ENCODE measurements at regions not wholly inside any gene's neighbourhood (a gene's known extent, or its start where the extent isn't known, plus 50 kb on each side); places are given as distances from the start of the nearest gene placed in this dataset.

- no peak for TF ChIP-seq CTCF (IDR thresholded peaks at IDR 0.05; ENCODE audit: low read length)
- TF ChIP-seq EZH2 (optimal IDR thresholded peaks at IDR 0.05; ENCODE audit: low read depth, low read length): no peak
- TF ChIP-seq EZH2phosphoT487 (IDR thresholded peaks at IDR 0.05; ENCODE audit: low read length): no peak
Measured at GRCh38 chr13:97114651-97115050, 107.5 kb upstream of the MBNL2 start.

All from MM.1S (cell line).